Stomach (tissue), 4 donors: ENCODE measurements at regions not wholly inside any gene's neighbourhood (a gene's known extent, or its start where the extent isn't known, plus 50 kb on each side); places are given as distances from the start of the nearest gene placed in this dataset.

Experiments
- CTCF ChIP-seq, 7 experiments: fragments of 450-650 bp in 4 of 7; fragments of 200-600 bp in 3 of 7; sonication (generic) in 3 of 7; IDR thresholded peaks; one replicate each; pipeline ENCODE4 v1.5.1; 2016 to 2019; ENCODE audit warnings: antibody characterized with exemption in 7 of 7, control low read depth in 2 of 7, mild to moderate bottlenecking in 1 of 7
- EP300 ChIP-seq: sonication (generic); formaldehyde crosslinking; IDR thresholded peaks from one replicate; pipeline ENCODE4 v1.6.1; 2017; ENCODE audit warnings: antibody characterized with exemption
- POLR2A ChIP-seq, 4 donors: fragments of 450-650 bp; IDR thresholded peaks; one replicate each; pipeline ENCODE4 v1.6.1; 2016; ENCODE audit warnings: antibody characterized with exemption in 4 of 4, control low read depth in 2 of 4, mild to moderate bottlenecking in 1 of 4, moderate library complexity in 1 of 4
- POLR2AphosphoS5 ChIP-seq, 3 donors: sonication (generic); formaldehyde crosslinking; IDR thresholded peaks; one replicate each; pipeline ENCODE4 v1.6.1; 2016; ENCODE audit warnings: antibody characterized with exemption in 3 of 3

- TF ChIP-seq CTCF (IDR thresholded peaks at IDR 0.05) (no peak), POLR2AphosphoS5 (IDR thresholded peaks at IDR 0.05) (no peak), EP300 (no peak), POLR2A (IDR thresholded peaks at IDR 0.05) (no peak)
Measured at GRCh38 chr6:40295251-40295950, 291.8 kb downstream of the LRFN2 start.
